Fibroblast of mammary gland (primary cell): ENCODE measurements at regions not wholly inside any gene's neighbourhood (a gene's known extent, or its start where the extent isn't known, plus 50 kb on each side); places are given as distances from the start of the nearest gene placed in this dataset.

ENCODE experiments used
- DNase-seq: peaks from one replicate; pipeline ENCODE4 v3.0.0-alpha.2; 2010; ENCODE audit warnings: low read depth
- H3K4me3 ChIP-seq: 2 replicates; pipeline ENCODE4 v1.5.1; 2011; ENCODE audit warnings: low read depth, mild to moderate bottlenecking, low read length, moderate library complexity; ENCODE audit not compliant: control insufficient read depth
- TF ChIP-seq, protein P1 (sequence below): conservative IDR thresholded peaks from 2 replicates; pipeline ENCODE4 v1.5.1; 2011; ENCODE audit warnings: low read depth, low read length, inconsistent platforms; ENCODE audit not compliant: control insufficient read depth, insufficient read depth

GRCh38 chr7:21154614-21155013 lies 273.3 kb upstream of the SP4 start:
- no peak overlapping the region for H3K4me3 ChIP-seq
- no peak for DNase-seq
- TF ChIP-seq, protein P1, sequence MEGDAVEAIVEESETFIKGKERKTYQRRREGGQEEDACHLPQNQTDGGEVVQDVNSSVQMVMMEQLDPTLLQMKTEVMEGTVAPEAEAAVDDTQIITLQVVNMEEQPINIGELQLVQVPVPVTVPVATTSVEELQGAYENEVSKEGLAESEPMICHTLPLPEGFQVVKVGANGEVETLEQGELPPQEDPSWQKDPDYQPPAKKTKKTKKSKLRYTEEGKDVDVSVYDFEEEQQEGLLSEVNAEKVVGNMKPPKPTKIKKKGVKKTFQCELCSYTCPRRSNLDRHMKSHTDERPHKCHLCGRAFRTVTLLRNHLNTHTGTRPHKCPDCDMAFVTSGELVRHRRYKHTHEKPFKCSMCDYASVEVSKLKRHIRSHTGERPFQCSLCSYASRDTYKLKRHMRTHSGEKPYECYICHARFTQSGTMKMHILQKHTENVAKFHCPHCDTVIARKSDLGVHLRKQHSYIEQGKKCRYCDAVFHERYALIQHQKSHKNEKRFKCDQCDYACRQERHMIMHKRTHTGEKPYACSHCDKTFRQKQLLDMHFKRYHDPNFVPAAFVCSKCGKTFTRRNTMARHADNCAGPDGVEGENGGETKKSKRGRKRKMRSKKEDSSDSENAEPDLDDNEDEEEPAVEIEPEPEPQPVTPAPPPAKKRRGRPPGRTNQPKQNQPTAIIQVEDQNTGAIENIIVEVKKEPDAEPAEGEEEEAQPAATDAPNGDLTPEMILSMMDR: no peak

GRCh38 chr7:21159506-21159905 lies 268.4 kb upstream of the SP4 start:
- no peak for DNase-seq
- TF ChIP-seq, protein P1: no peak
- H3K4me3 ChIP-seq: no peak overlapping the region

DNA sequence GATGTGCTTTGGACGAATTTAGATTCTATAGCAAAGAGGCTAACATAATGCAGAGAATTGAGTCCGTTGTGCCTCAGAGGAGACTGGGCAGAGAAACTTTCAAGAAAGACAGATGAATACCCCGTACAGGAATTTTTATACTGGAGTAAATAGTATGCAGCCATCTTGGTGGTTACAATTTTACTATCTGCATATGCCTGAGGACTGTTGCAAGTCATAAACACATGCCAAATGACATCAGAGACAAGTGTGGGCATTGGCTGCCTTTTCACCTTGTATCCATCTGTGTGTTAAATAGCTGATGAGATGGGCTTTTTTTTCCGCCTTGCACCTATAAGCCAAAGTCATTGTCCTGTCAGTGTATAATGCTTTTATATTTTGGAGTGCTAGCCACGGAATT lies 267.5 kb upstream of the SP4 start:
- TF ChIP-seq, protein P1: no peak
- no peak overlapping the region for H3K4me3 ChIP-seq
- DNase-seq: no peak

- TF ChIP-seq, protein P1: no peak
- DNase-seq: no peak
- H3K4me3 ChIP-seq: no peak overlapping the region
These were observed 259.9 kb upstream of the SP4 start for GRCh38 chr7:21167942-21168341.

DNA sequence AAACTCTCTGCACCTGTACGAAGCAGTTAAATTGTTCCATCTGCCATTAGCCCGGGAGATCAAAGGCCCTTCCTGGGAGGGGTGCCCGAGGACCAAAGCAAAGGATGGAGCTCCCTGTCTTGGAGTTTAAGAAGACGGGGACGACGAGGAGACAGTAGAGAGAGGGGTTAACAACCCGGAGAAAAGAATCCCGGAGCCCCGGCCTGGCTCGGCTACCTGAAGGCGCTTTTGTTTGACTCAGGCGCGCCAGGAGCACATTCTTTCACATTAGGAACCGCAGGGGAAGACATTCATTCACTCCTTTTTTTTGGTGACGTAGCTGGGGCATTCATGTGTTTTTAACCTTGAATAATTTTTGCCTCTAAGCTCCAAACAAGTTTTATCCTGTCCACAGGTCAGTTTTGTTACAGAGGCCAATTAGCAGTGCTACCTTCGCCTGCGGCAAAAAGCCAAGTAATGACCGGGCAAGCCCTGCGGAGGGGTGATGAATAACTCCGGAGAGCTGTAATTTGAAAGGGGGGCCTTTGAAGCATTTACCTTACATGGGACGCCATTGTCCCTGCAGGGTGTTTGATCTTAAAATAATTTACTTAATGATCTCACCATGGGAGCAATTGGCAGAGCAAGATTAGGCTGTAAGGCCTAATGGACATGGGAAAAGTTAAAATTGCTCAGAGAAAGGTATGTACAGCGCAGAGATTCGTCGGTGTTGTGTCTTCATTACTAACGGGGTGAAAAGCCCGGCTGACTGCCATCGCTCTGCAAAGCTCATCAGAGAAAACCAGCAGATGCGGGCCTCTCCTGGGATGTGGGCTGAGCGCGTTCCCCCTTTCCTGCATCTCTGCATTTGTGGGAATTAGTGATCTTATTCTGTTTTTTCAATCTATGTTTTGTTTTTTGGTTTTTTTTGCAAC lies 258.0 kb upstream of the SP4 start:
- no peak overlapping the region for H3K4me3 ChIP-seq
- DNase-seq: no peak
- TF ChIP-seq, protein P1: no peak

GRCh38 chr7:21172800-21173199 lies 255.1 kb upstream of the SP4 start:
- no peak for DNase-seq
- H3K4me3 ChIP-seq: no peak overlapping the region
- TF ChIP-seq, protein P1: no peak

DNA sequence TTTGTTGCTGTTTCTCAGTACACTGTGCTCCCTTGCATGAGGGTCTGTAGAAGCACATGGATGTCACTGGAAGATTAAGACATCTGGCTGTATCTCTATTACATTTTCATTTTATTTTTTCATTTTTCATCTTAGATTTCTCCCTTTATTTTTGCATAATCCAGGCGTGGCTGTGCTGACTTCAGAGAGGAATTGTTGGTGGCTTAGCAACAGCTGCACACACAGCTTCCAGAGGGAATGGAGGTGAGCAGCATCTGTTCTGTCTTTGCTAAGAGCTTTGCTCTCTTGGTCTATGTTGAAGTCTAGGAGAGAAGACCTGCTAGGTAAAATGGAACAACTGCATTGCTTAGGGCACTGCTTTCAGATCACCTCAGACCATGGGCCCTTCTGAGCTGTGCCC lies 254.4 kb upstream of the SP4 start:
- TF ChIP-seq, protein P1: no peak
- no peak for DNase-seq
- H3K4me3 ChIP-seq: no peak overlapping the region
